HG03520 (cell line): ENCODE measurements at regions not wholly inside any gene's neighbourhood (a gene's known extent, or its start where the extent isn't known, plus 50 kb on each side); places are given as distances from the start of the nearest gene placed in this dataset.
"Not testable (repeated sequence)": the region's sequence is repeated elsewhere in the genome, so short reads cannot be mapped to it uniquely, and the experiment has no call there.

ENCODE experiments used
- ATAC-seq: cut with Tn5 transposase; IDR thresholded peaks from one replicate; pipeline ENCODE4 v1.9.1; 2021; ENCODE audit warnings: mild to moderate bottlenecking, moderate library complexity; ENCODE audit not compliant: unreplicated experiment

- no peak for ATAC-seq
Observed at GRCh38 chr18:5721924-5722323, 173.4 kb downstream of the TMEM200C start.

GRCh38 chr18:5720132-5720531 lies 175.2 kb downstream of the TMEM200C start:
- no peak for ATAC-seq

- ATAC-seq, result no peak
Observed at GRCh38 chr18:5717256-5717655, 173.5 kb upstream of the EPB41L3 start.

- no peak for ATAC-seq
Observed at GRCh38 chr18:5710676-5711075, 166.9 kb upstream of the EPB41L3 start.

- no peak for ATAC-seq
Observed at GRCh38 chr18:5710235-5710634, 166.4 kb upstream of the EPB41L3 start.

GRCh38 chr18:5709476-5710095 lies 165.8 kb upstream of the EPB41L3 start:
- ATAC-seq, result no peak

GRCh38 chr18:5707586-5707985 lies 163.8 kb upstream of the EPB41L3 start:
- no peak for ATAC-seq

GRCh38 chr18:5705393-5705792 lies 161.6 kb upstream of the EPB41L3 start:
- no peak for ATAC-seq

- ATAC-seq, result no peak
Observed at GRCh38 chr18:5704847-5705246, 161.1 kb upstream of the EPB41L3 start.

GRCh38 chr18:5702016-5702415 lies 158.2 kb upstream of the EPB41L3 start:
- ATAC-seq, result not testable (repeated sequence)

GRCh38 chr18:5693699-5694294 lies 150.0 kb upstream of the EPB41L3 start:
- no peak for ATAC-seq

- no peak for ATAC-seq
Observed at GRCh38 chr18:5678779-5679406, 135.1 kb upstream of the EPB41L3 start.

GRCh38 chr18:5678278-5678677 lies 134.5 kb upstream of the EPB41L3 start:
- no peak for ATAC-seq

GRCh38 chr18:5673616-5674015 lies 129.8 kb upstream of the EPB41L3 start:
- no peak for ATAC-seq

- ATAC-seq, result no peak
Observed at GRCh38 chr18:5669585-5669984, 125.8 kb upstream of the EPB41L3 start.

- no peak for ATAC-seq
Observed at GRCh38 chr18:5668087-5668715, 124.4 kb upstream of the EPB41L3 start.

- no peak for ATAC-seq
Observed at GRCh38 chr18:5667356-5667755, 123.6 kb upstream of the EPB41L3 start.

GRCh38 chr18:5662586-5663090 lies 118.8 kb upstream of the EPB41L3 start:
- ATAC-seq, result no peak

- no peak for ATAC-seq
Observed at GRCh38 chr18:5661179-5661578, 117.4 kb upstream of the EPB41L3 start.

- ATAC-seq, result no peak
Observed at GRCh38 chr18:5653802-5654201, 110.0 kb upstream of the EPB41L3 start.

GRCh38 chr18:5651736-5652135 lies 107.9 kb upstream of the EPB41L3 start:
- no peak for ATAC-seq

- no peak for ATAC-seq
Observed at GRCh38 chr18:5649439-5649838, 105.6 kb upstream of the EPB41L3 start.
